ENCODE measurements at regions not wholly inside any gene's neighbourhood (a gene's known extent, or its start where the extent isn't known, plus 50 kb on each side); places are given as distances from the start of the nearest gene placed in this dataset.

- no peak for ATAC-seq
- intact Hi-C loops (cut with micrococcal nuclease) = loop anchor here (10.0 kb wide), 1 partner anchor 135 kb away; no protein-coding TSS in a partner anchor
- Mint-ChIP-seq H3K9me3 (no peaks in the 10 kb centered on the region), H3K4me3 (no peak overlapping the region), H3K36me3 (ENCODE audit: low read depth) (no peaks in the 10 kb centered on the region), H3K4me1 (ENCODE audit: low read depth) (no peaks in the 10 kb centered on the region), H3K27me3 (peaks cover 7% of the 10 kb centered on the region), H3K27ac (no peak overlapping the region)
- CTCF ChIA-PET = no interaction called here
- POLR2A ChIA-PET = interaction anchor here (0.6 kb wide), 1 partner anchor 1373 kb away, joined by 3 read pairs; no protein-coding TSS in a partner anchor
- DNase-seq = no peak
- no peak for TF ChIP-seq CTCF (IDR thresholded peaks at IDR 0.05)
Observed at GRCh38 chr9:1599961-1600360, 415.2 kb upstream of the SMARCA2 start.

- DNase-seq (peak; percentile 1), ATAC-seq (no peak)
- Mint-ChIP-seq H3K4me3 (no peak overlapping the region), H3K36me3 (ENCODE audit: low read depth) (no peaks in the 10 kb centered on the region), H3K27me3 (peaks cover 3% of the 10 kb centered on the region), H3K9me3 (no peaks in the 10 kb centered on the region), H3K4me1 (ENCODE audit: low read depth) (no peaks in the 10 kb centered on the region), H3K27ac (no peak overlapping the region)
- CTCF ChIA-PET = no interaction called here
- TF ChIP-seq CTCF (IDR thresholded peaks at IDR 0.05) = peak; percentile 54
- POLR2A ChIA-PET = no interaction called here
- intact Hi-C loops (cut with micrococcal nuclease) = loop anchor here (10.0 kb wide), 1 partner anchor 140 kb away; no protein-coding TSS in a partner anchor
Observed at GRCh38 chr9:1604942-1605560, 410.1 kb upstream of the SMARCA2 start.

- H3K9me3 Mint-ChIP-seq = no peaks in the 10 kb centered on the region
- peaks cover 3% of the 10 kb centered on the region for H3K27me3 Mint-ChIP-seq
- CTCF ChIA-PET = interaction anchor here (0.6 kb wide), 2 partner anchors 119 to 1262 kb away, joined by 3 read pairs; no protein-coding TSS in a partner anchor
- no peaks in the 10 kb centered on the region for H3K36me3 Mint-ChIP-seq (ENCODE audit: low read depth)
- intact Hi-C loops (cut with micrococcal nuclease) = loop anchor here (10.0 kb wide), 1 partner anchor 141 kb away; no protein-coding TSS in a partner anchor
- ATAC-seq (no peak), DNase-seq (no peak)
- TF ChIP-seq CTCF (IDR thresholded peaks at IDR 0.05) = no peak
- H3K27ac Mint-ChIP-seq = no peak overlapping the region
- H3K4me3 Mint-ChIP-seq = no peak overlapping the region
- H3K4me1 Mint-ChIP-seq (ENCODE audit: low read depth) = no peaks in the 10 kb centered on the region
- POLR2A ChIA-PET = no interaction called here
Observed at GRCh38 chr9:1606253-1606652, 408.9 kb upstream of the SMARCA2 start.

GRCh38 chr9:1612886-1613285, 402.3 kb upstream of the SMARCA2 start:
- peaks cover 2% of the 10 kb centered on the region for H3K9me3 Mint-ChIP-seq
- H3K36me3 Mint-ChIP-seq (ENCODE audit: low read depth) = no peaks in the 10 kb centered on the region
- no peaks in the 10 kb centered on the region for H3K4me1 Mint-ChIP-seq (ENCODE audit: low read depth)
- peaks cover 7% of the 10 kb centered on the region for H3K27me3 Mint-ChIP-seq
- H3K27ac Mint-ChIP-seq = no peak overlapping the region
- DNase-seq (no peak), ATAC-seq (no peak)
- intact Hi-C loops (cut with micrococcal nuclease) = no loop called here
- TF ChIP-seq CTCF (IDR thresholded peaks at IDR 0.05) = no peak
- CTCF ChIA-PET = no interaction called here
- POLR2A ChIA-PET = no interaction called here
- H3K4me3 Mint-ChIP-seq = no peak overlapping the region

GRCh38 chr9:1617419-1617818, 397.7 kb upstream of the SMARCA2 start:
- no peak overlapping the region for H3K4me3 Mint-ChIP-seq
- H3K27ac Mint-ChIP-seq = no peak overlapping the region
- POLR2A ChIA-PET = no interaction called here

More at GRCh38 chr9:1617419-1617818, 397.7 kb upstream of the SMARCA2 start:
- TF ChIP-seq CTCF (IDR thresholded peaks at IDR 0.05) = no peak
- CTCF ChIA-PET = no interaction called here
- H3K27me3 Mint-ChIP-seq = peaks cover 14% of the 10 kb centered on the region
- no peak for DNase-seq
- ATAC-seq = no peak
- H3K9me3 Mint-ChIP-seq = peaks cover 2% of the 10 kb centered on the region
- H3K4me1 Mint-ChIP-seq (ENCODE audit: low read depth) = no peaks in the 10 kb centered on the region
- H3K36me3 Mint-ChIP-seq (ENCODE audit: low read depth) = no peaks in the 10 kb centered on the region
- intact Hi-C loops (cut with micrococcal nuclease) = no loop called here
